ENCODE measurements at regions not wholly inside any gene's neighbourhood (a gene's known extent, or its start where the extent isn't known, plus 50 kb on each side); places are given as distances from the start of the nearest gene placed in this dataset.

GRCh38 chr16:9497750-9498149 is 406.3 kb downstream of the HAPSTR1 start:
- no peak for DNase-seq (ENCODE audit: low read depth, low spot score)

More at GRCh38 chr16:9497750-9498149, 406.3 kb downstream of the HAPSTR1 start:
- no peak overlapping the region for H2AFZ ChIP-seq (ENCODE audit: low read depth, low read length)
- no peak overlapping the region for H3K9ac ChIP-seq (replicated peaks; ENCODE audit: extremely low read depth, insufficient read depth, low read length)
- dilution Hi-C loops (cut with MboI; ENCODE audit: extremely low pct_ligation_motif_present, low sequenced_read_pairs): no loop called here
- no peaks in the 10 kb centered on the region for H3K4me1 ChIP-seq (ENCODE audit: control insufficient read depth, extremely low read depth, insufficient read depth, low read length)
- BruUV-seq (replicated peaks): no TSS peak
- H3K9me1 ChIP-seq (replicated peaks; ENCODE audit: control insufficient read depth, extremely low read depth, insufficient read depth, low read length): no peaks in the 10 kb centered on the region
- intact Hi-C loops (cut with micrococcal nuclease): no loop called here
- no peak overlapping the region for H3K27ac ChIP-seq (ENCODE audit: insufficient read depth, low read depth, low read length)
- FAIRE-seq: no peak
- H3K27me3 ChIP-seq (ENCODE audit: control insufficient read depth in 2 of 2, insufficient read depth in 2 of 2, low read length in 2 of 2): no peaks in the 10 kb centered on the region
- H3K79me2 ChIP-seq (ENCODE audit: control insufficient read depth, insufficient read depth, low read length): no peaks in the 10 kb centered on the region
- no peak for TF ChIP-seq MAX (IDR thresholded peaks at IDR 0.05; ENCODE audit: insufficient read depth, insufficient read length)
- no peak for TF ChIP-seq GATA2 (IDR thresholded peaks at IDR 0.05; ENCODE audit: insufficient read depth, insufficient read length, low read depth, low read length)
- TF ChIP-seq POLR2A (IDR thresholded peaks at IDR 0.05; ENCODE audit: low read depth, low read length): no peak
- TF ChIP-seq, protein P1, sequence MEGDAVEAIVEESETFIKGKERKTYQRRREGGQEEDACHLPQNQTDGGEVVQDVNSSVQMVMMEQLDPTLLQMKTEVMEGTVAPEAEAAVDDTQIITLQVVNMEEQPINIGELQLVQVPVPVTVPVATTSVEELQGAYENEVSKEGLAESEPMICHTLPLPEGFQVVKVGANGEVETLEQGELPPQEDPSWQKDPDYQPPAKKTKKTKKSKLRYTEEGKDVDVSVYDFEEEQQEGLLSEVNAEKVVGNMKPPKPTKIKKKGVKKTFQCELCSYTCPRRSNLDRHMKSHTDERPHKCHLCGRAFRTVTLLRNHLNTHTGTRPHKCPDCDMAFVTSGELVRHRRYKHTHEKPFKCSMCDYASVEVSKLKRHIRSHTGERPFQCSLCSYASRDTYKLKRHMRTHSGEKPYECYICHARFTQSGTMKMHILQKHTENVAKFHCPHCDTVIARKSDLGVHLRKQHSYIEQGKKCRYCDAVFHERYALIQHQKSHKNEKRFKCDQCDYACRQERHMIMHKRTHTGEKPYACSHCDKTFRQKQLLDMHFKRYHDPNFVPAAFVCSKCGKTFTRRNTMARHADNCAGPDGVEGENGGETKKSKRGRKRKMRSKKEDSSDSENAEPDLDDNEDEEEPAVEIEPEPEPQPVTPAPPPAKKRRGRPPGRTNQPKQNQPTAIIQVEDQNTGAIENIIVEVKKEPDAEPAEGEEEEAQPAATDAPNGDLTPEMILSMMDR (IDR thresholded peaks at IDR 0.05; ENCODE audit: extremely low read depth in 1 of 2, insufficient read depth in 1 of 2, low read depth in 1 of 2, low read length in 2 of 2): no peak
- no peak for TF ChIP-seq JUN (IDR thresholded peaks at IDR 0.05; ENCODE audit: borderline replicate concordance, insufficient read depth, insufficient read length, low read depth)
- no peak for TF ChIP-seq FOS (IDR thresholded peaks at IDR 0.05; ENCODE audit: borderline replicate concordance, insufficient read depth, low read length)
- TF ChIP-seq MYC (IDR thresholded peaks at IDR 0.05; ENCODE audit: low read depth, low read length): no peak
- no peak overlapping the region for H3K4me2 ChIP-seq (ENCODE audit: insufficient read depth, low read length)
- H3K36me3 ChIP-seq (ENCODE audit: control insufficient read depth in 2 of 2, extremely low read depth in 1 of 2, insufficient read depth in 2 of 2, low read length in 2 of 2): no peaks in the 10 kb centered on the region
- no peak overlapping the region for H3K4me3 ChIP-seq (replicated peaks in 1 of 3; ENCODE audit: insufficient read depth in 1 of 3, low read depth in 1 of 3, low read length in 3 of 3)
- CTCF ChIA-PET: no interaction called here
- peaks cover 4% of the 10 kb centered on the region for H3K9me3 ChIP-seq (replicated peaks; ENCODE audit: control insufficient read depth, insufficient read depth, low read length)
- H4K20me1 ChIP-seq (replicated peaks; ENCODE audit: control insufficient read depth, extremely low read depth, insufficient read depth, low read length): no peaks in the 10 kb centered on the region
- POLR2A ChIA-PET: no interaction called here
